HFF-Myc (cell line): ENCODE measurements at regions not wholly inside any gene's neighbourhood (a gene's known extent, or its start where the extent isn't known, plus 50 kb on each side); places are given as distances from the start of the nearest gene placed in this dataset.

ENCODE experiments used
- DNase-seq: peaks from one replicate; pipeline ENCODE4 v3.0.0-alpha.2; 2011; ENCODE audit warnings: low read depth; ENCODE audit errors: extremely low read depth
- H3K4me3 ChIP-seq: replicated peaks from 2 replicates; pipeline ENCODE4 v1.5.1; 2011; ENCODE audit warnings: low read depth, mild to moderate bottlenecking, control low read depth, low read length
- CTCF ChIP-seq: IDR thresholded peaks from 2 replicates; pipeline ENCODE4 v1.5.1; 2012; ENCODE audit warnings: mild to moderate bottlenecking, low read depth, low read length, control low read depth; ENCODE audit errors: missing control alignments

- H3K4me3 ChIP-seq, result no peak overlapping the region
- DNase-seq, result no peak
- TF ChIP-seq CTCF, result no peak
Observed at GRCh38 chr5:129177451-129177850, 82.9 kb downstream of the ISOC1 start.

GRCh38 chr5:129199308-129199707 is 104.8 kb downstream of the ISOC1 start:
- no peak for TF ChIP-seq CTCF
- DNase-seq, result no peak
- no peak overlapping the region for H3K4me3 ChIP-seq

- DNase-seq, result no peak
- no peak for TF ChIP-seq CTCF
- no peak overlapping the region for H3K4me3 ChIP-seq
Observed at GRCh38 chr5:129204525-129204924, 110.0 kb downstream of the ISOC1 start.

- no peak for DNase-seq
Observed at GRCh38 chr5:129216001-129216400, 121.5 kb downstream of the ISOC1 start.

GRCh38 chr5:129217179-129217578 is 122.6 kb downstream of the ISOC1 start:
- no peak for TF ChIP-seq CTCF
- no peak overlapping the region for H3K4me3 ChIP-seq
- no peak for DNase-seq

More at GRCh38 chr5:129216001-129216400, 121.5 kb downstream of the ISOC1 start:
- TF ChIP-seq CTCF, result no peak
- no peak overlapping the region for H3K4me3 ChIP-seq

- no peak overlapping the region for H3K4me3 ChIP-seq
- TF ChIP-seq CTCF, result no peak
- no peak for DNase-seq
Observed at GRCh38 chr5:129223178-129223577, 128.6 kb downstream of the ISOC1 start.

GRCh38 chr5:129228577-129228976 is 134.0 kb downstream of the ISOC1 start:
- H3K4me3 ChIP-seq, result no peak overlapping the region
- no peak for DNase-seq
- TF ChIP-seq CTCF, result no peak
